MCF 10A (cell line): ENCODE measurements at regions not wholly inside any gene's neighbourhood (a gene's known extent, or its start where the extent isn't known, plus 50 kb on each side); places are given as distances from the start of the nearest gene placed in this dataset.

Experiments used
- BruUV-seq: library from RNA; stranded (reverse); fragments of 400-500 nt; replicated peaks from 2 replicates; lab custom pipeline; 2021; lab: Mats Ljungman, UMichigan
- CTCF ChIA-PET: fragments of 300-600 bp; sonication (Branson Sonifier 250); formaldehyde crosslinking; extraction: SDS; loops from one replicate; lab custom pipeline; 2021; ENCODE audit warnings: antibody characterized with exemption, inconsistent platforms; lab: Yijun Ruan, JAX
- POLR2A ChIA-PET: fragments of 300-600, 350-650 bp; sonication (Branson Sonifier 250); formaldehyde crosslinking; extraction: SDS; loops from one replicate; lab custom pipeline; 2020; ENCODE audit warnings: antibody characterized with exemption, inconsistent platforms; lab: Yijun Ruan, JAX
- DNase-seq: peaks from one replicate; pipeline ENCODE4 v3.0.0-alpha.2; 2018; ENCODE audit not compliant: unreplicated experiment
- H3K27ac Mint-ChIP-seq: one replicate; pipeline ENCODE4 v1.8.0; 2022; ENCODE audit warnings: mild to moderate bottlenecking, low read depth, mixed read lengths; ENCODE audit not compliant: unreplicated experiment
- H3K27me3 Mint-ChIP-seq: one replicate; pipeline ENCODE4 v1.8.0; 2022; ENCODE audit warnings: mixed read lengths; ENCODE audit not compliant: insufficient read depth, unreplicated experiment
- H3K36me3 Mint-ChIP-seq: one replicate; pipeline ENCODE4 v1.8.0; 2022; ENCODE audit warnings: mild to moderate bottlenecking, moderate library complexity, mixed read lengths; ENCODE audit not compliant: insufficient read depth, unreplicated experiment
- H3K4me1 Mint-ChIP-seq: one replicate; pipeline ENCODE4 v1.8.0; 2022; ENCODE audit warnings: mixed read lengths; ENCODE audit not compliant: insufficient read depth, unreplicated experiment
- H3K4me3 Mint-ChIP-seq: one replicate; pipeline ENCODE4 v1.8.0; 2022; ENCODE audit warnings: mild to moderate bottlenecking, moderate library complexity, mixed read lengths; ENCODE audit not compliant: unreplicated experiment
- H3K9me3 Mint-ChIP-seq: one replicate; pipeline ENCODE4 v1.8.0; 2022; ENCODE audit warnings: mixed read lengths; ENCODE audit not compliant: unreplicated experiment
- intact Hi-C: fragments of 100-400 bp; cut with micrococcal nuclease; formaldehyde crosslinking; loops from 2 replicates; pipeline ENCODE4 v1.14.1; 2022
- TF ChIP-seq, protein P1 (sequence below): fragments of 200-600 bp; IDR thresholded peaks from one replicate; pipeline ENCODE4 v1.8.0; 2022; ENCODE audit warnings: antibody characterized with exemption, mild to moderate bottlenecking; ENCODE audit not compliant: unreplicated experiment

DNA sequence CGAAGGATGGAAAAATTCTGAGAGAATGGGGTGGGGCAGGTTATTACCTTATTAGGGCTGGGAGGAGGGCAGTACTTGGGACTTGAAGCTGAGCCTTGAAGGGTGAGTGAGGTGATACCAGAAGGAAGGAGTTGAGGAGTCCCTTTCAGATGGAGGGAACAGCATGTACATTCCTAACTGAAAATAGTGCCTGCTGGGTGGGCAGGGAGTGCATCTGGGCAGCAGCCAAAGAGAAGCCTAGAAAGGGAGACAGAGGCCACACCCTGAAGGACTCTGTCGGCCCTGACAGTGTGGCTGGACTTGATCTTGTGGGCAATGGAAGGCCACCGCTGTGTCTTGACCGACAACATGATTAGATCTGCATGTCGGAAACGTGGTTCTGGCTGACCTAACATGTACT is 147.6 kb downstream of the NDUFA12 start:
- intact Hi-C loops, result no loop called here
- ChIA-PET POLR2A (no interaction called here), CTCF (interaction anchor here (0.7 kb wide), 1 partner anchor 618 kb away, joined by 3 read pairs; the partner anchor contains the start of gene METAP2)
- Mint-ChIP-seq H3K27me3 (peaks cover 64% of the 10 kb centered on the region), H3K36me3 (peaks cover 10% of the 10 kb centered on the region), H3K27ac (no peak overlapping the region), H3K4me1 (no peaks in the 10 kb centered on the region), H3K4me3 (no peak overlapping the region), H3K9me3 (no peaks in the 10 kb centered on the region)
- BruUV-seq, result no TSS peak
- TF ChIP-seq, protein P1, sequence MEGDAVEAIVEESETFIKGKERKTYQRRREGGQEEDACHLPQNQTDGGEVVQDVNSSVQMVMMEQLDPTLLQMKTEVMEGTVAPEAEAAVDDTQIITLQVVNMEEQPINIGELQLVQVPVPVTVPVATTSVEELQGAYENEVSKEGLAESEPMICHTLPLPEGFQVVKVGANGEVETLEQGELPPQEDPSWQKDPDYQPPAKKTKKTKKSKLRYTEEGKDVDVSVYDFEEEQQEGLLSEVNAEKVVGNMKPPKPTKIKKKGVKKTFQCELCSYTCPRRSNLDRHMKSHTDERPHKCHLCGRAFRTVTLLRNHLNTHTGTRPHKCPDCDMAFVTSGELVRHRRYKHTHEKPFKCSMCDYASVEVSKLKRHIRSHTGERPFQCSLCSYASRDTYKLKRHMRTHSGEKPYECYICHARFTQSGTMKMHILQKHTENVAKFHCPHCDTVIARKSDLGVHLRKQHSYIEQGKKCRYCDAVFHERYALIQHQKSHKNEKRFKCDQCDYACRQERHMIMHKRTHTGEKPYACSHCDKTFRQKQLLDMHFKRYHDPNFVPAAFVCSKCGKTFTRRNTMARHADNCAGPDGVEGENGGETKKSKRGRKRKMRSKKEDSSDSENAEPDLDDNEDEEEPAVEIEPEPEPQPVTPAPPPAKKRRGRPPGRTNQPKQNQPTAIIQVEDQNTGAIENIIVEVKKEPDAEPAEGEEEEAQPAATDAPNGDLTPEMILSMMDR, result no peak
- DNase-seq, result no peak

DNA sequence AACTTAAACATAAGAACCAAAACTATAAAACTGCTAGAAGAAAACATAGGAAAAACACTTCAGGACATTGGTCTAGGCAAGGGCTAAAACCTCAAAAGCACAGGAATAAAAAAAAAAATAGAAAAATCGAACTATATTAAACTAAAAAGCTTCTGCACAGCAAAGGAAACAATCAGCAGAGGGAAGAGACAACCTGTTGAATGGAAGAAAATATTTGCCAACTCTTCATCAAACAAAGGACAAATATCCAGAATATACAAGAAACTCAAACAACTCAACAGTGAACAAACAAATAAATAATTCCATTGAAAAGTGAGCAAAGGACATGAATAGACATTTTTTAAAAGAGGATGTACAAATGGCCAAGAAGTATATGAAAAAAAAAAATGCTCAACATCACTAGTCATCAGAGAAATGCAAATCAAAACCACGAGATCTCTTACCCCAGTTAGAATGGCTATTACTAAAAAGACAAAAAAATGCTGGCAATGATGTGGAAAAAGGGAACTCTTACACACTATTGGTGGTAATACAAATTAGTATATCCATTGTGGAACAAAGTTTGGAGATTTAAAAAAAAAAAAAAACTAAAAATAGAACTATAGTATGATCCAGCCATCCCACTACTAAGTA is 152.0 kb downstream of the NDUFA12 start:
- TF ChIP-seq, protein P1, result no peak
- DNase-seq, result no peak
- CTCF ChIA-PET, result no interaction called here
- Mint-ChIP-seq H3K36me3 (peaks cover 10% of the 10 kb centered on the region), H3K27ac (no peak overlapping the region), H3K4me1 (no peaks in the 10 kb centered on the region), H3K4me3 (no peak overlapping the region), H3K9me3 (no peaks in the 10 kb centered on the region), H3K27me3 (peaks cover 49% of the 10 kb centered on the region)
- BruUV-seq, result no TSS peak
- intact Hi-C loops, result no loop called here
- POLR2A ChIA-PET, result no interaction called here

DNA sequence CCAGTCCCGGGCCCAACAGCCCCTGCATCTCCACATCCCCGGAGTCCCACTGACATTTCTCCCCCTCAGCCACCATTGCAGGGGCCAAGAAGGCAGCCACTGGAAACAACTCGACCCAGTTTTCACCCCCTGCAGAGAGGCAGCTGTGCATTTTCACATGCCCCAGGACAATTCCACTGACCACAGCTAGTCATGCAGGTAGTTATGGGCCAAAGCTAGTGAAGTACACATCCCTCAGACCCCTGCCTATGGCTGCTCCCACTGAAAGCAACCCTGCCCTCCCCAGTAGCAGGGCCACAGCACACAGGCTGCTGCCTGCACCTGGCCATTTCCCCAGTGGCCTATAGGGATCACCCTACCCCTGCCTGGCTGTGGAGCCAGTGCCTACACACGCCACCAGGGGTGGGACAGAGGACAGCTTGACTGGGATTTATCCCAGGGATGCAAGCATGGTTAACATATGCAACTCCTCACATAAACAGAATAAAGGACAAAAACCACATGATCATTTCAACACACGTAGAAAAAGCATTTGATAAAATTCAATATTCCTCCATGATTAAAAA is 154.0 kb downstream of the NDUFA12 start:
- peaks cover 53% of the 10 kb centered on the region for H3K27me3 Mint-ChIP-seq
- ChIA-PET POLR2A (no interaction called here), CTCF (no interaction called here)
- no peak overlapping the region for H3K4me3 Mint-ChIP-seq
- no peak for DNase-seq
- BruUV-seq, result no TSS peak
- H3K4me1 Mint-ChIP-seq, result no peaks in the 10 kb centered on the region
- intact Hi-C loops, result no loop called here
- H3K27ac Mint-ChIP-seq, result no peak overlapping the region
- TF ChIP-seq, protein P1, result no peak
- H3K9me3 Mint-ChIP-seq, result no peaks in the 10 kb centered on the region
- no peaks in the 10 kb centered on the region for H3K36me3 Mint-ChIP-seq

DNA sequence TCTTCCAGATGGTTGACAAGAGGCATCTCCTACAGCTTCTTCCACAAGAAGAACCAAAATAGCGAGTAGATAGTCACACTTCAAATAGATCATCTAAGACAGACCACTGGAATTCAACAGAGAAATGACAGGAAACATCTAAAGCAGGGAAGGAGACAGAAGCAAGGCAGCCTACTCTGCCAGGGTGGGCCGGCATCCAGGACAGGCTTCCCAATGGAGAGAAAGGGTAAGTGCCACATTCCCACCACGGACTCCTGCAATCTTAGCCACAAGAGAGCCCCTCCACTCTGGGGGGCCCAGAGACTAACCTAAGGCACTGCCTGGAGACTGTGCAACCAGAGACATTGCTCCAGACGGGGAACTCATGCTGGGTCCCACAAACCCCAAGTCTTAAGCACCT is 154.5 kb downstream of the NDUFA12 start:
- no peak for DNase-seq
- ChIA-PET POLR2A (no interaction called here), CTCF (interaction anchor here (0.6 kb wide), 1 partner anchor 302 kb away, joined by 4 read pairs; no protein-coding TSS in a partner anchor)
- H3K36me3 Mint-ChIP-seq, result no peaks in the 10 kb centered on the region
- BruUV-seq, result no TSS peak
- intact Hi-C loops, result no loop called here
- H3K27me3 Mint-ChIP-seq, result peaks cover 53% of the 10 kb centered on the region
- H3K4me3 Mint-ChIP-seq, result no peak overlapping the region
- TF ChIP-seq, protein P1, result no peak
- H3K9me3 Mint-ChIP-seq, result no peaks in the 10 kb centered on the region
- H3K4me1 Mint-ChIP-seq, result no peaks in the 10 kb centered on the region
- H3K27ac Mint-ChIP-seq, result no peak overlapping the region
